ENCODE measurements at regions not wholly inside any gene's neighbourhood (a gene's known extent, or its start where the extent isn't known, plus 50 kb on each side); places are given as distances from the start of the nearest gene placed in this dataset.
"Not testable (repeated sequence)": the region's sequence is repeated elsewhere in the genome, so short reads cannot be mapped to it uniquely, and the experiment has no call there.

DNA sequence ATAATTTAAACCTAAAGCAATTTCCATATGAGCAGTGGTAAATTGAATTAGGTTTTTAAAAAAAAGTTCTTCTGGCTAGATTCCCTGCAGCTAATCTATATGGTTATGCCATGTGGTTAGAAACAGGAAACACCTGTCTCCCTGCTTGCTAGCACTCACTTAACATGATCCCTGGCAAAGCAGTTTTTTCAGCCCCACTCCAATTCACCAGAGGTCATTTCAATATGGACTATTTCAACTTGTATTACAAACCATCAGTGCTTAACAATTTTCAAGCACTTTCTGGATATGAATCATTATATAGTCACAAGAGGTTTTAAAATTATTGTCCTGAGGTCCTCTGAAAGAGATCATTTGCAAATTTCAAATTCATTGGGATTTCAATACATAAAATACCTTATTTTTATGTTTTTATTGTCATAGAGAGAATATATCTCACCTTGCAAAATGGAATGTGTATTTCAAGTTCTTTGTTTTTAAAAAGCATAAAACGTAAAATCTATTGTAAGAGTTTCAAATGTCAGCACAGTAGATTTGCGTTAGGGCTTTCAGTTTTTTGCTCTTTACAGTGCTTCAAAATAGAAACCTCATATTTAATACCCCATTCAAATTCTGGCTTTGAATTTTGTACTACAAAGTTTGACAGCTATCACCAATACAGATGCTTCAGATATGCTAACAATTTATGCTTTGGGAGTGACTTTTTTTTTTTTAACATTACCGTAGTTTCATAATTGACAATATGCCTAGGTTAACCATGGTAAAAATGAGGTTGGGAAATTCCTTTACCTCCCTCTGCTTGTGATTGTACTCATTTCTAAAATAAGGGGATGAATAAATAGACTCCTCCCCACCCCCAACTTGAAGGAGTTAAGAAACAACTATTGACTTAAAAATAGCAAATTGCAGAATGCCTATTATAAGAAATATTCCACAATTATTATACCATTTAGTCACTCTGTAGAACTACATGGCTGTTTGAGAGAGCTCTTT, 117.5 kb upstream of the HGF start:
- no peak for DNase-seq

- DNase-seq, result no peak
Observed at GRCh38 chr7:81886211-81886764, 116.4 kb upstream of the HGF start.

- DNase-seq, result no peak
Observed at GRCh38 chr7:81884817-81885216, 115.0 kb upstream of the HGF start.

- no peak for DNase-seq
Observed at GRCh38 chr7:81883801-81884393, 114.0 kb upstream of the HGF start.

- DNase-seq, result no peak
Observed at GRCh38 chr7:81882086-81882485, 112.2 kb upstream of the HGF start.

- DNase-seq, result no peak
Observed at GRCh38 chr7:81877890-81878289, 108.0 kb upstream of the HGF start.

DNA sequence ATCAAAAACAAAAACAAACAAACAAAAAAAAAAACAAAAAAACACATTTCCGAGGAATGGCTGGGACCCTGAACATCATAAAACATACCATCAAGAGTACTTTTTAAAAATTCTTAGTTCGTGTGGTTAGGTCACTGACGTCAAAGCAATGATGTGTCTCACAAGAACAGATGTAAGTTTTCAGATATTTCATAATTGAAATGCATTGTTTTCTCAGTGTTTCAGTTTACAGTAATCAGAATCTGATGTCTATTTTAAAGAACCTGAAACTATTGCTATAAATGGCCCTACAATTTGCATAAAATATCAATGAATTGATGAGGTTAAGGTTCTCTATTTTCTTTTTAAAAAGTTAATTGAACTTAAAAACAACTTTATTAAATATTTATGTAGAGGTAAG, 103.7 kb upstream of the HGF start:
- no peak for DNase-seq

DNA sequence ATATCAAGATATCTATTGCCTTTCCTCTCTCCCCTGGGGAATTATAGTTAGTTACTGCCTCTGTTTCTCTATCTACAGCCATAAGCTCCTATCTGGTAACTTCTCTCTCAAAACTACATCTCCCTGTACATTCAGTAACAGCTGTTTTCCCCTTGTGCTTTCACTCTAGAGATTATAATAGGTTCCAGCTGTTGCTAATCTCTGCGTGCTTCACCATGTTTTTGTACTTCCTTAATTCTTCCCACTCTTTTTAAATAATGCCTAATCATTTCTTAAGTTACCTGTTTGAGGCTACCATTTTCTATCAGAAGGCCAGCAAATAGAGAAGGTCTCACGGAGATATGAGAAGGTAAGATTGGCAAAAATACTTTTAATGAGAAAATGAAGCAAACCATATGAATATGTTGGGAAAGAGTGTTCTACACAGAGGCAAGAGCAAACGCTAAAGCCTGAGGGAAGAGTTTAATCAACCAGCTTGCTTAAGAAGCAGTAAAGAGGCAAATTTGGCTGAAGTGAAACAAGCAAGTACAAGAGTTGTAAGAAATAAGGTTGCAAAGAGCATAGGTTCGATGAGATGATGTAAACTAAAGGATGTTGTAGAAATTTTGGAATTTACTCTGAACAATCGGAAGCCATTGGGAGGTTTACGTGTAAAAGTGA, 101.9 kb upstream of the HGF start:
- DNase-seq, result no peak

- no peak for DNase-seq
Observed at GRCh38 chr7:81870608-81871007, 100.8 kb upstream of the HGF start.

GRCh38 chr7:81869670-81870069, 99.8 kb upstream of the HGF start:
- no peak for DNase-seq

GRCh38 chr7:81865754-81866153, 95.9 kb upstream of the HGF start:
- DNase-seq, result no peak

DNA sequence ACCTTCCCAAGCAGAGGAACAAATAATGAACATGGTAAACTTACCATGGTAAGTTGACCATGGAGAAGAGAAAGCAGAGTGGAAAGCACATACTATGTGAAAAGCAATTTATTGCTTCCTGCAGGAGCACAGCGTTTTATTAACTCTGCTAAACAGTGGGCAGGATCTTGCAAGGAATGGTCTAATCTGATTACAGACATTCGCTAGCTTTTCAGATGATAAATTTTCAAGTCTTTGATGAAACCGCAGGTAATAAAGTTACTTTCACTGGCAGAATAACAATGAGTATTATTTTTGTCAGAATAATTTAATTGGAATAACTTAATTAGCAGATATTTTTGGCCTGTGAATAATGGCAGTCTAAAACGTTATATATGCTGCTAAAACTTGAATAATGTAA, 89.6 kb upstream of the HGF start:
- DNase-seq, result no peak

GRCh38 chr7:81858820-81859219, 89.0 kb upstream of the HGF start:
- not testable (repeated sequence) for DNase-seq

- no peak for DNase-seq
Observed at GRCh38 chr7:81857385-81857784, 87.5 kb upstream of the HGF start.

GRCh38 chr7:81854518-81854917, 84.7 kb upstream of the HGF start:
- no peak for DNase-seq

GRCh38 chr7:81852701-81853100, 82.9 kb upstream of the HGF start:
- no peak for DNase-seq

GRCh38 chr7:81851413-81851812, 81.6 kb upstream of the HGF start:
- no peak for DNase-seq

DNA sequence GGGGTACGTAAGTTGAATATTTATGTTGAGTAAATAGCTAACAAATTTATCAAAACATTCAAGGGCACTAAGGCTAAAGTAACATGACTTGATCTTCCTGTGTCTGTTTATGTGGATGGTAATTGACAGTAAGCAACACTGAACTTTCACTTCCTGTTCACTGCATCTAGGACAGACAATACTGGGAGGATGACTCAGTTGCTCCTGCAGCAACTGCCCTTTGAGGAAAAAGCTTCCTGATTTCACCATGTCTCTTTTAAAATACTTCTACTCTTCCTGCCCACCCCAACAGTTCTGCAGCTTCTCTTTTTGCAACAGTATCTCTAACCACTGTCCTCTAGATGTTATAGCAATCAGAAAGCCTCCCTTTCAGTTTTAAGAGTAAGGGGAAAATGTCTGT, 76.6 kb upstream of the HGF start:
- peak; percentile 36 for DNase-seq

DNA sequence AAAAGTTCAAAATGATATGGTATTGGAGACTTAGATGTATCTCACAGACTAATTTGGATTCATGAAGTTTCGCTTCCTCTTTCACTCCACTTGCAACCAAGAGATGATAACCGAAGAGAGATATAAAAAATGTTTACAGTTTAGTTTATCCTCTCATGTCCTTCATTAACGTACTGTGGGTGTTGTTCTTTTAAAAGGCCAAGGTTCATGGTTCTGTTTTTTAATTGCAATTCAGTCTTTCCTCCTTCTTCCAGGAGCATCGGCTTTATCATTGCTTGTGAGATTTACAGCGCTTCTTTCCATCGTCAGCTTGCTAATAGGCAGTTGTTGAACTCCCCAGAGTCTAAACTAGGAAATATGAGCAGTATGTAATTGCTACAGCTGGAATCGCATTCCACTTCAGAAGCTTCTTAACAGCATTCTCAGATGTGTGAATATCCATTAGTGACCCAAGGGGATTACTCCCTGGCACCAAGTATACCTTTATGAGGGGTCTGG, 75.9 kb upstream of the HGF start:
- DNase-seq, result no peak

DNA sequence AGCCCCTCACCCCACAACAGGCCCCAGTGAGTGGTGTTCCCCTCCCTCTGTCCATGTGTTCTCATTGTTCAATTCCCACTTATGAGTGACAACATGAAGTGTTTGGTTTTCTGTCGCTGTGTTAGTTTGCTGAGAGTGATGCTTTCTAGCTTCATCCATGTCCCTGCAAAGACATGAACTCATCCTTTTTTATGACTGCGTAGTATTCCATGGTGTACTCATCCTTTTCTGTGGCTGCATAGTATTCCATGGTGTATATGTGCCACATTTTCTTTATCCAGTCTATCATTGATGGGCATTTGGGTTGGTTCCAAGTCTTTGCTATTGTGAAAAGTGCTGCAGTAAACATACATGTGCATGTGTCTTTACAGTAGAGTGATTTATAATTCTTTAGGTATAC, 73.8 kb upstream of the HGF start:
- not testable (repeated sequence) for DNase-seq

DNA sequence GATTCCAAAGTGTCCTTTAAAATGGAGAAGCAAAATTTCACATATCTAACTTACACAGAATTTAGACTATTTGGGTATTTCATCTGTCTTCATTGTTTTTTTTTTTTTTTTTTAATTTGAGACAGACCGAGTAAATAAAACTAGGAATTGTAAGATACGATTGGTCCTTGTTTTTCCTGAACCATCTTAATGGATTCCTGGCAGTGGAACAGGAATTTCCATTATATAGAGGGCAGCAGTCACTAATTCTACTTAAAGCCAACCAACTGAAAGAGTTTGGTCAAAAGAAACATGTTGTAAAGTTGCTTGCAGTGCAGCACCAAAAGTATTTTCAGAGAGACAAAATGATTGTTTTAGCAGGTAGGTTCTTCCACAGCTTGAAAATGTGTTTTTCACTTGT, 72.5 kb upstream of the HGF start:
- DNase-seq, result no peak

DNA sequence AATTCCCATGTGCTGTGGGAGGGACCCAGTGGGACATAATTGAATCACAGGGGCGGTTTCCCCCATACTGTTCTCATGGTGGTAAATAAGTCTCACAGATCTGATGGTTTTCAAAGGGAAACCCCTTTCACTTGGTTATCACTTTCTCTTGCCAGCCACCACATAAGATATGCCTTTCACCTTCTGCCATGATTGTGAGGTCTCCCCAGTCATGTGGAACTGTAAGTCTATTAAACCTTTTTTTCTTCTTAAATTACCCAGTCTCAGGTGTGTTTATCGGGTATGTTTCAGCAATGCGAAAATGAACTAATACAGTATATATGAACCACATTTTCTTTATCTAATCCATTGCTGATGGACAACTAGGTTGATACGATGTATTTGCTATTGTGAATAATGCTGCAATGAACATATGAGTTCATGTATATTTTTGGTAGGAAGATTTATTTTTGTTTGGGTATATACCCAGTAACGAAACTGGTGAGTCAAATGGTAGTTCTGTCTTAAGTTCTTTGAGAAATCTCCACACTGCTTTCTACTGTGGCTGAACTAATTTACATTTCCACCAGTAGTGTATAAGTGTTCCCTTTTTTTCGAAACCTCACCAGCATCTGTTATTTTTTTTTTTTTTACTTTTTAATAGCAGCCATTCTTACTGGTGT, 70.0 kb upstream of the HGF start:
- DNase-seq, result no peak

DNA sequence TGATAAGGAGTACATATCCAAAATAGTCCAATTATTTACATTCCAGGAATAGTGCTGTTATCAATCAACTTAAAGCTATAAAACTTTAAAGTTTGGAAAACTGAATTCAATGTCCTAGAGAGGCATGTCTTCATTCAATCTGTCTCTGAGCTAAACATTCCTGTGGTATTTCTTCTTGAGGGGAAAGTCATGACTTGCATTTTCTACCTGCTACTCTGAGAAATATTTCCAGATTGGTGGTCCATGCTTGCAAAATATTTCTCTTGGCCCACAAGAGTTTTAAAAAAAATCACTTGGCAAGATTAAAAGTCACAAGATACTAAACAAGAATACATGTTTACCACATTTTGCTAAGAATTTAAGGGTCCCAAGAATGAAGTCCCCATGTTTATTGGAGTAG, 63.6 kb upstream of the HGF start:
- no peak for DNase-seq
